PC-9 (cell line): ENCODE measurements at regions not wholly inside any gene's neighbourhood (a gene's known extent, or its start where the extent isn't known, plus 50 kb on each side); places are given as distances from the start of the nearest gene placed in this dataset.
A peak's percentile ranks its signal among the peaks of the same experiment; 100 is the strongest.
"Not testable (repeated sequence)": the region's sequence is repeated elsewhere in the genome, so short reads cannot be mapped to it uniquely, and the experiment has no call there.

Experiments
- BruUV-seq: library from RNA; stranded (reverse); fragments of 400-500 nt; replicated peaks from 2 replicates; lab custom pipeline; 2021; lab: Mats Ljungman, UMichigan
- CTCF ChIA-PET: fragments of 300-600 bp; sonication (Branson Sonifier 250); formaldehyde crosslinking; loops from one replicate; lab custom pipeline; 2022; ENCODE audit warnings: antibody characterized with exemption; lab: Charles Lee
- POLR2A ChIA-PET: fragments of 300-600 bp; sonication (Branson Sonifier 250); formaldehyde crosslinking; loops from one replicate; lab custom pipeline; 2022; ENCODE audit warnings: antibody characterized with exemption; ENCODE audit not compliant: unreplicated experiment; lab: Charles Lee
- DNase-seq, 2 experiments: peaks; one replicate each; pipeline versions ENCODE4 v3.0.0 to v3.0.0-alpha.2; 2015 to 2022; ENCODE audit warnings: mixed read lengths in 1 of 2
- H2AFZ ChIP-seq: fragments of 200-600 bp; sonication (generic); 2 replicates; pipeline ENCODE4 v1.8.1; 2017; ENCODE audit warnings: antibody characterized with exemption
- H3F3A ChIP-seq: fragments of 200-600 bp; sonication (generic); 2 replicates; pipeline ENCODE4 v1.8.1; 2017; ENCODE audit warnings: antibody characterized with exemption, mild to moderate bottlenecking, low read depth; ENCODE audit not compliant: insufficient read depth
- H3K27ac ChIP-seq: fragments of 200-600 bp; sonication (generic); 2 replicates; pipeline ENCODE4 v1.6.1; 2016; ENCODE audit warnings: mixed run types
- H3K27me3 ChIP-seq: fragments of 200-600 bp; sonication (generic); 2 replicates; pipeline ENCODE4 v1.6.1; 2016; ENCODE audit warnings: low read depth, mixed run types; ENCODE audit not compliant: insufficient read depth
- H3K36me3 ChIP-seq: fragments of 200-600 bp; sonication (generic); 2 replicates; pipeline ENCODE4 v1.6.1; 2016; ENCODE audit warnings: low read depth, mixed run types
- H3K4me1 ChIP-seq: fragments of 200-600 bp; sonication (generic); replicated peaks from 2 replicates; pipeline ENCODE4 v1.6.1; 2016; ENCODE audit warnings: mixed run types; ENCODE audit not compliant: insufficient read depth
- H3K4me2 ChIP-seq: fragments of 200-600 bp; sonication (generic); 2 replicates; pipeline ENCODE4 v1.6.1; 2017; ENCODE audit warnings: mixed run types
- H3K4me3 ChIP-seq: fragments of 200-600 bp; sonication (generic); 2 replicates; pipeline ENCODE4 v1.6.1; 2016; ENCODE audit warnings: mixed run types
- H3K79me2 ChIP-seq: fragments of 200-600 bp; sonication (generic); 2 replicates; pipeline ENCODE4 v1.6.1; 2017; ENCODE audit warnings: low read depth, mixed run types
- H3K9me2 ChIP-seq: fragments of 200-600 bp; sonication (generic); 2 replicates; pipeline ENCODE4 v1.8.1; 2017; ENCODE audit warnings: mild to moderate bottlenecking; ENCODE audit not compliant: insufficient read depth
- H3K9me3 ChIP-seq: fragments of 200-600 bp; sonication (generic); 2 replicates; pipeline ENCODE4 v1.8.1; 2016; ENCODE audit warnings: low read depth; ENCODE audit not compliant: insufficient read depth
- H4K20me1 ChIP-seq: fragments of 200-600 bp; sonication (generic); 2 replicates; pipeline ENCODE4 v1.8.1; 2017; ENCODE audit not compliant: insufficient read depth
- CTCF ChIP-seq: fragments of 200-600 bp; sonication (generic); conservative IDR thresholded peaks from 2 replicates; pipeline ENCODE4 v1.6.1; 2017; ENCODE audit warnings: mixed run types, antibody characterized with exemption, mild to moderate bottlenecking, moderate library complexity
- EZH2 ChIP-seq: fragments of 200-600 bp; sonication (generic); IDR thresholded peaks from 2 replicates; pipeline ENCODE4 v1.8.0; 2017; ENCODE audit warnings: antibody characterized with exemption, low read depth
- intact Hi-C: fragments of 100-400 bp; cut with micrococcal nuclease; formaldehyde crosslinking; loops from one replicate; pipeline ENCODE4 v1.10.0; 2022; ENCODE audit not compliant: unreplicated experiment

GRCh38 chr16:70014915-70015314 is 63.8 kb downstream of the CLEC18A start:
- H3K4me3 ChIP-seq, BruUV-seq, intact Hi-C loops, H3K4me1 ChIP-seq, H3K9me3 ChIP-seq, H3K4me2 ChIP-seq, H3K27ac ChIP-seq, H3K27me3 ChIP-seq, CTCF ChIA-PET, H3K36me3 ChIP-seq, H3F3A ChIP-seq, H3K9me2 ChIP-seq, H4K20me1 ChIP-seq, DNase-seq, H3K79me2 ChIP-seq, POLR2A ChIA-PET, H2AFZ ChIP-seq: not testable (repeated sequence)

- H4K20me1 ChIP-seq, BruUV-seq, H3K4me2 ChIP-seq, H3K4me3 ChIP-seq, intact Hi-C loops, H3K9me2 ChIP-seq, H2AFZ ChIP-seq, H3K27ac ChIP-seq, H3K4me1 ChIP-seq, CTCF ChIA-PET, DNase-seq, H3K36me3 ChIP-seq, H3K9me3 ChIP-seq, POLR2A ChIA-PET, H3K27me3 ChIP-seq, H3K79me2 ChIP-seq, H3F3A ChIP-seq: not testable (repeated sequence)
These were observed 65.6 kb downstream of the CLEC18A start for GRCh38 chr16:70016751-70017150.

GRCh38 chr16:70018254-70018653 is 67.1 kb downstream of the CLEC18A start:
- Histone ChIP-seq H3K4me2 (no peak overlapping the region), H4K20me1 (no peaks in the 10 kb centered on the region), H3K4me3 (no peak overlapping the region), H3K27ac (no peak overlapping the region), H3K27me3 (no peaks in the 10 kb centered on the region), H3K9me3 (no peaks in the 10 kb centered on the region), H3K9me2 (no peaks in the 10 kb centered on the region), H2AFZ (no peak overlapping the region), H3F3A (no peaks in the 10 kb centered on the region), H3K36me3 (peaks cover 4% of the 10 kb centered on the region; the same call in 1 of the 2 replicates), H3K79me2 (no peaks in the 10 kb centered on the region), H3K4me1 (no peaks in the 10 kb centered on the region)
- DNase-seq: peak in 1 of 2 experiments; percentile 35
- intact Hi-C loops: no loop called here
- BruUV-seq: no TSS peak
- ChIA-PET CTCF (no interaction called here), POLR2A (no interaction called here)
- TF ChIP-seq EZH2 (no peak), CTCF (no peak)

GRCh38 chr16:70023207-70023606 is 72.1 kb downstream of the CLEC18A start:
- H3K27ac ChIP-seq, H3K4me3 ChIP-seq, H3K4me2 ChIP-seq, POLR2A ChIA-PET, BruUV-seq, DNase-seq, H3K36me3 ChIP-seq, H3K27me3 ChIP-seq, H3K79me2 ChIP-seq, CTCF ChIA-PET, H2AFZ ChIP-seq, H4K20me1 ChIP-seq, H3K9me2 ChIP-seq, H3F3A ChIP-seq, H3K4me1 ChIP-seq, intact Hi-C loops, H3K9me3 ChIP-seq: not testable (repeated sequence)

GRCh38 chr16:70023956-70024355 is 72.8 kb downstream of the CLEC18A start:
- POLR2A ChIA-PET, intact Hi-C loops, CTCF ChIA-PET: not testable (repeated sequence)

GRCh38 chr16:70026165-70026854 is 75.2 kb downstream of the CLEC18A start:
- H3K36me3 ChIP-seq, H3K79me2 ChIP-seq, BruUV-seq, intact Hi-C loops, CTCF ChIA-PET, H3K4me2 ChIP-seq, H3K27ac ChIP-seq, H3K9me2 ChIP-seq, H3K4me3 ChIP-seq, H3K27me3 ChIP-seq, H2AFZ ChIP-seq, DNase-seq, POLR2A ChIA-PET, H4K20me1 ChIP-seq, H3K4me1 ChIP-seq, H3F3A ChIP-seq, H3K9me3 ChIP-seq: not testable (repeated sequence)

More at GRCh38 chr16:70023956-70024355, 72.8 kb downstream of the CLEC18A start:
- not testable (repeated sequence) for H2AFZ ChIP-seq, H3K79me2 ChIP-seq, H3K4me2 ChIP-seq, H3K36me3 ChIP-seq, H3F3A ChIP-seq, BruUV-seq, H4K20me1 ChIP-seq, H3K9me3 ChIP-seq, H3K9me2 ChIP-seq, H3K27ac ChIP-seq, DNase-seq, H3K27me3 ChIP-seq, H3K4me3 ChIP-seq, H3K4me1 ChIP-seq
